PC-9 (cell line): ENCODE measurements at regions not wholly inside any gene's neighbourhood (a gene's known extent, or its start where the extent isn't known, plus 50 kb on each side); places are given as distances from the start of the nearest gene placed in this dataset.

ENCODE experiments used
- EZH2 ChIP-seq: fragments of 200-600 bp; sonication (generic); IDR thresholded peaks from 2 replicates; pipeline ENCODE4 v1.8.0; 2017; ENCODE audit warnings: antibody characterized with exemption, low read depth
- TF ChIP-seq, protein P1 (sequence below): fragments of 200-600 bp; sonication (generic); conservative IDR thresholded peaks from 2 replicates; pipeline ENCODE4 v1.6.1; 2017; ENCODE audit warnings: mixed run types, antibody characterized with exemption, mild to moderate bottlenecking, moderate library complexity

DNA sequence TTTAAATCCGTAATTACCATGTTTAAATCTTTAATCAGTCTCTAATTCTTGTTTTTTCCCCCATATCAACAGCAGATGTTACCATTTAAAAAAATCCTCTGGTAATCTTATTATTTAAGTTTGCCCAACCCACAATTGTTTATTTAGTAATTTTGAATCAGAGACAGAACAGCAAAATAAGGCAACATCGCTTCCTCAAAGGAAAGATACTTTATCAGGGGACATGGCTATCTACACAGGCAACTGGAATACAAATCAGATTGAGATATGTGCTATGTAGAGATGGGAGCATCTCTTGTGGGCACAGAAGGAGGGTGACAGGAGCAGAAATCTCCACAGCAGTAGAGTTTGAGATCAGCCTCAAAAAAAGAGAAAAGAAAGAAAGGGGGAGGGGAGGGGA, 674.4 kb downstream of the SEMA5A start:
- TF ChIP-seq, protein P1, sequence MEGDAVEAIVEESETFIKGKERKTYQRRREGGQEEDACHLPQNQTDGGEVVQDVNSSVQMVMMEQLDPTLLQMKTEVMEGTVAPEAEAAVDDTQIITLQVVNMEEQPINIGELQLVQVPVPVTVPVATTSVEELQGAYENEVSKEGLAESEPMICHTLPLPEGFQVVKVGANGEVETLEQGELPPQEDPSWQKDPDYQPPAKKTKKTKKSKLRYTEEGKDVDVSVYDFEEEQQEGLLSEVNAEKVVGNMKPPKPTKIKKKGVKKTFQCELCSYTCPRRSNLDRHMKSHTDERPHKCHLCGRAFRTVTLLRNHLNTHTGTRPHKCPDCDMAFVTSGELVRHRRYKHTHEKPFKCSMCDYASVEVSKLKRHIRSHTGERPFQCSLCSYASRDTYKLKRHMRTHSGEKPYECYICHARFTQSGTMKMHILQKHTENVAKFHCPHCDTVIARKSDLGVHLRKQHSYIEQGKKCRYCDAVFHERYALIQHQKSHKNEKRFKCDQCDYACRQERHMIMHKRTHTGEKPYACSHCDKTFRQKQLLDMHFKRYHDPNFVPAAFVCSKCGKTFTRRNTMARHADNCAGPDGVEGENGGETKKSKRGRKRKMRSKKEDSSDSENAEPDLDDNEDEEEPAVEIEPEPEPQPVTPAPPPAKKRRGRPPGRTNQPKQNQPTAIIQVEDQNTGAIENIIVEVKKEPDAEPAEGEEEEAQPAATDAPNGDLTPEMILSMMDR, result no peak
- no peak for TF ChIP-seq EZH2
